Pancreas (tissue), 10 donors: ENCODE measurements at regions not wholly inside any gene's neighbourhood (a gene's known extent, or its start where the extent isn't known, plus 50 kb on each side); places are given as distances from the start of the nearest gene placed in this dataset.
"Not testable (repeated sequence)": the region's sequence is repeated elsewhere in the genome, so short reads cannot be mapped to it uniquely, and the experiment has no call there.

ENCODE experiments used
- ATAC-seq, 4 donors: fragments of 200-7000 bp; cut with Tn5 transposase; one replicate each; pipeline versions ENCODE4 v1.8.0 to v1.9.1; 2020; ENCODE audit warnings: mild to moderate bottlenecking in 4 of 4, moderate library complexity in 4 of 4
- DNase-seq, 6 donors: peaks; one replicate each; pipeline ENCODE4 v3.0.0-alpha.2; 2020
- FAIRE-seq: peaks from 2 replicates; lab custom pipeline; 2012; peaks lifted over from hg19 to GRCh38; lab: Jason Lieb, UNC
- H3K27ac ChIP-seq, 4 donors: fragments of 200-600 bp; sonication (generic); 1 replicate in 3 of 4; 2 replicates in 1 of 4; pipeline versions ENCODE4 v1.5.0 to v1.8.0; 2020
- H3K27me3 ChIP-seq, 4 donors: fragments of 200-600 bp; one replicate each; pipeline ENCODE4 v1.8.0; 2021
- H3K36me3 ChIP-seq, 3 donors: fragments of 200-600 bp; sonication (generic) in 1 of 3; one replicate each; pipeline versions ENCODE4 v1.5.0 to v1.8.0; 2020 to 2021
- H3K4me1 ChIP-seq, 3 donors: fragments of 200-600 bp; one replicate each; pipeline ENCODE4 v1.8.0; 2021
- H3K4me3 ChIP-seq, 4 donors: fragments of 200-600 bp; sonication (generic) in 2 of 4; one replicate each; pipeline versions ENCODE4 v1.5.0 to v1.8.0; 2020 to 2021
- H3K9me3 ChIP-seq, 4 donors: fragments of 200-600 bp; one replicate each; pipeline ENCODE4 v1.8.0; 2021
- WGBS, 2 donors: extraction: QIAGEN DNeasy Blood & Tissue Kit; methylation state at CpG; one replicate each; pipeline ENCODE4 v1.1.7; 2013; 5-methylcytosine and 5-hydroxymethylcytosine counted together
- intact Hi-C, 3 donors: fragments of 100-400 bp; cut with DNase I; formaldehyde crosslinking; loops; one replicate each; pipeline versions ENCODE4 v1.11.1 to v1.14.2; 2022
- TF ChIP-seq, protein P1 (sequence below), 4 donors: fragments of 200-600 bp; sonication (generic) in 3 of 4; IDR thresholded peaks; one replicate each; pipeline versions ENCODE4 v1.5.0 to v1.8.0; 2021; ENCODE audit warnings: antibody characterized with exemption in 4 of 4
- donor health status: healthy with polysubstance abuse.
- donor health status: DM: no; HTN: no; CAD: no; lungs with moderate emphysema.
- donor health status: DM: no; HTN: no; CAD: no.
- donor health status: control.
- donor health status: control.
- donor health status: Bipolar disorder and iron deficiency.
- donor health status: DM: yes; HTN: yes; CAD: no.
- donor health status: DM: no; HTN: no; CAD: no.
- donor health status: DM: no; HTN: no; CAD: no.
- donor health status: DM: yes; HTN: yes; CAD: no.

DNA sequence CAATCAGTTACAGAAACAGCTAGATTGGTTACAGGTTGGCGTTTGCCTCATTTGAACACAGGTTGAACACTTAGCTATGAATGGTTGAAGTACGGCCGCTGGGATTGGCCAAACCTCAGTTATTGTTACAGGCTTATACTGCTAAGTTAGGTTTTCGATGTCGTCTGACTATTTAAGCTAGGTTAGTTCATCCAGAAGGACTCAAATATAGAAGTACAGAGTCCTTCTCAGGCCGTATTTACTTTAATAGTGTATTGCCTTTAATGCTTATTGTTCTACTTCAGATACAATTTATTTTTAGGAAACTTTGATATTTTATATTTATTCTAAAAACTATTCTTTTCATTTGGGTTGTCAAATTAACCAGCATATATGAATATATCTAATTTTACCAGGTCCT, 334.7 kb downstream of the FAT4 start:
- no peaks in the 10 kb centered on the region for H3K27me3 ChIP-seq
- H3K4me3 ChIP-seq = no peak overlapping the region
- 73 to 83% methylated on average over 6 of the region's 6 CpGs for WGBS, 2 donors
- DNase-seq (no peak), FAIRE-seq (no peak), ATAC-seq (no peak)
- H3K4me1 ChIP-seq = no peaks in the 10 kb centered on the region
- no peaks in the 10 kb centered on the region for H3K9me3 ChIP-seq
- no peaks in the 10 kb centered on the region for H3K36me3 ChIP-seq
- no peak overlapping the region for H3K27ac ChIP-seq
- TF ChIP-seq, protein P1, sequence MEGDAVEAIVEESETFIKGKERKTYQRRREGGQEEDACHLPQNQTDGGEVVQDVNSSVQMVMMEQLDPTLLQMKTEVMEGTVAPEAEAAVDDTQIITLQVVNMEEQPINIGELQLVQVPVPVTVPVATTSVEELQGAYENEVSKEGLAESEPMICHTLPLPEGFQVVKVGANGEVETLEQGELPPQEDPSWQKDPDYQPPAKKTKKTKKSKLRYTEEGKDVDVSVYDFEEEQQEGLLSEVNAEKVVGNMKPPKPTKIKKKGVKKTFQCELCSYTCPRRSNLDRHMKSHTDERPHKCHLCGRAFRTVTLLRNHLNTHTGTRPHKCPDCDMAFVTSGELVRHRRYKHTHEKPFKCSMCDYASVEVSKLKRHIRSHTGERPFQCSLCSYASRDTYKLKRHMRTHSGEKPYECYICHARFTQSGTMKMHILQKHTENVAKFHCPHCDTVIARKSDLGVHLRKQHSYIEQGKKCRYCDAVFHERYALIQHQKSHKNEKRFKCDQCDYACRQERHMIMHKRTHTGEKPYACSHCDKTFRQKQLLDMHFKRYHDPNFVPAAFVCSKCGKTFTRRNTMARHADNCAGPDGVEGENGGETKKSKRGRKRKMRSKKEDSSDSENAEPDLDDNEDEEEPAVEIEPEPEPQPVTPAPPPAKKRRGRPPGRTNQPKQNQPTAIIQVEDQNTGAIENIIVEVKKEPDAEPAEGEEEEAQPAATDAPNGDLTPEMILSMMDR (IDR thresholded peaks at IDR 0.05) = no peak
- intact Hi-C loops = no loop called here

DNA sequence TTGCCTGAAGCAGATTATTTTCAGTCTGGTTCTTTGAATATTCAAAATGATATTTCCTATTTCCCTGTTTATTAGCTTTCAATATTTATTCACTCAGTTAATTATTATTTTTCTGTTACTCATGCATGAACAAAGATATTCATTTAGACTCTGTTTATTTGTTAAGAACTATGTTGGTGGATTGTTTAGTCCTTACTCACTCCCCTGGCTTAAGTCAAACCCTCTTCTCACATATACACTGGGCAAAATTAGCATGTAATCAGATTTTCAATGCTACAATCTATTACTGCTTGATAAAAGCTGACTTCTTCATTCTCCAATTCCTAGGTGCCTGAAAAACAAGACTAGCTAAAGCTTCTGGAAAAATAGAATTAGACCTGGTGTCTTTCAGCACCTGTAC, 335.8 kb downstream of the FAT4 start:
- no peaks in the 10 kb centered on the region for H3K4me1 ChIP-seq
- no peak overlapping the region for H3K27ac ChIP-seq
- TF ChIP-seq, protein P1 (IDR thresholded peaks at IDR 0.05) = no peak
- H3K4me3 ChIP-seq = no peak overlapping the region
- intact Hi-C loops = no loop called here
- H3K36me3 ChIP-seq = no peaks in the 10 kb centered on the region
- no peaks in the 10 kb centered on the region for H3K27me3 ChIP-seq
- ATAC-seq (no peak), FAIRE-seq (no peak), DNase-seq (no peak)
- no peaks in the 10 kb centered on the region for H3K9me3 ChIP-seq

DNA sequence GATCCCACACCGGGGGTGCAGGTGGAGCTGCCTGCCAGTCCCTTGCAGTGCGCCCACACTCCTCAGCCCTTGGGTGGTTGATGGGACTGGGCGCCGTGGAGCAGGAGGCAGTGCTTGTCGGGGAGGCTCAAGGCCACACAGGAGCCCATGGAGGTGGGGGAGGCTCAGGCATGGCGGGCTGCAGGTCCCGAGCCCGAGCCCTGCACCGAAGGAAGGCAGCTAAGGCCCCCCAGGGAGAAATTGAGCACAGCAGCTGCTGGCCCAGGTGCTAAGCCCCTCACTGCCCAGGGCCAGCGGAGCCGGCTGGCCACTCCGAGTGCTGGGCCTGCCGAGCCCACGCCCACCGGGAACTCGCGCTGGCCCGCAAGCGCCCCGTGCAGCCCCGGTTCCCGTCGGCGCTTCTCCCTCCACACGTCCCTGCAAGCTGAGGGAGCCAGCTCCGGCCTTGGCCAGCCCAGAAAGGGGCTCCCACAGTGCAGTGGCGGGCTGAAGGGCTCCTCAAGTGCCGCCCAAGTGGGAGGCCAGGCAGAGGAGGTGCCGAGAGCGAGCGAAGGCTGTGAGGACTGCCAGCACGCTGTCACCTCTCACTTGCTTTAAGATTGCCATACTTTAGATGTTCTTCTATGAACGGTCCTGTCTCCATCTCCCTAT, 337.1 kb downstream of the FAT4 start:
- H3K4me1 ChIP-seq, intact Hi-C loops, H3K27ac ChIP-seq, H3K9me3 ChIP-seq, FAIRE-seq, H3K36me3 ChIP-seq, H3K4me3 ChIP-seq, DNase-seq, H3K27me3 ChIP-seq, ATAC-seq: not testable (repeated sequence)
- 90 to 95% methylated on average over 30 to 33 of the region's 33 CpGs for WGBS, 2 donors

DNA sequence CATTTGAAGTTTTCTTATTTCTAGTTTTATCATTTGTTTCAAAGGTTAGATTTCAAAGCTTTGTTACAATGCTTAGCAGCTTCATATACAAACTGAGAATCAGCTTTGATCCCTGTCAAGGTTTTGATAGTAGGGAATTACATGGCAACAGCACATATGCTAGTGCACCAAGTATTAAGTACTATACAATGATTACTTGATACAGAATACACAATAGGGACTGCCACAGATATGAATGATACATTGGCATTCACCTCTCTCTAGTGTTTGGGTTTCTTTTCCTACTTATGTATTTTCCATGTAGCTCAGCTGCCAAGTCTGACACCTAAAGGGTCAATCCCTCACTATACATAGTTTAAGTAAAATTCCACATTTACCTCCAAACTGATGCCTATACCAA, 344.0 kb downstream of the FAT4 start:
- Histone ChIP-seq H3K36me3 (no peaks in the 10 kb centered on the region), H3K4me1 (peaks cover 0 to 7% (median 0%) of the 10 kb centered on the region in 3 donors), H3K9me3 (no peaks in the 10 kb centered on the region), H3K27me3 (no peaks in the 10 kb centered on the region), H3K27ac (no peak overlapping the region), H3K4me3 (no peak overlapping the region)
- intact Hi-C loops = no loop called here
- ATAC-seq = no peak
- no peak for FAIRE-seq
- DNase-seq = no peak
- TF ChIP-seq, protein P1 (IDR thresholded peaks at IDR 0.05) = no peak

DNA sequence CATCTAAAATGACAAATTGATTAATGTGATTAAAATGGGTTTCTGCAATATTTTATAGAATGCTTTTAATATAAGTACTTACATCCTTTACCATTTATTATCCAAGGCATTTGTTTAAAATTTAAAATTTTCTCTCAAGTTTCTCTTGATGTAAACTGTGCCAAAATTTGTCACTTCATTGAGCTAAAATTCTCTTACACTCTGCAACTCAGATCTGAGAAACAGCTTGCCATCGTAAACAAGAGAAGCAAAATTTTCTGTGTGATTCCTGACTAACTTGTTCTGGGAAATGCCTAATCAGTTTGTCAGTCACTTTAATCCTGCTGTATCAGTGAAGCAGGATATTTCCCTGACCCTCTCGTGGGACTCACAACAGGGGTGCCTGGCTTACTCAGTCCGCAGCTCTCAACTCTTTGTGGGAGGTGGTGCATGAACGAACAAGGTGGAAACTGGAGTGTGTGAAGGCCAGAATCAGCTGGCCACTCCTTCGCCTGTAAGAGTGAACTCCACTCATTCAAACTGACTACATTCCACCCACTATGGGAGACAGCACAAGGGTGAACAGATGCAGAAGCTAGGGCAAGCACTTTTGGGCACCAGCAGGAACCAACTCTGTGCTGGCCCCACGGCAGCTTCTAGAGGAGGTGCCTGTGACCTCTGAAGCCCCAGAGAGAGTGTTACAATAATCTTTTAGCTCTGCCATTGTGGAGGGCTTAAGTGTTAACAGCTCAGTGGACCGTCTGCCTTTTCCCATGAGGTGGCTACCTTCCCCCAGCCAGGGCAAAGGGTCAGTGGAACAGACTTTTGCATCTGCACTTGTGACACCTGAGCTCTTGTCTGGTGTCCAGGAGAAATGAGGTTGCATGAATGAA, 349.4 kb downstream of the FAT4 start:
- H3K27me3 ChIP-seq = no peaks in the 10 kb centered on the region
- DNase-seq (no peak), FAIRE-seq (no peak), ATAC-seq (no peak)
- 58 to 68% methylated on average over 7 of the region's 7 CpGs for WGBS, 2 donors
- intact Hi-C loops = no loop called here
- no peaks in the 10 kb centered on the region for H3K9me3 ChIP-seq
- H3K36me3 ChIP-seq = no peaks in the 10 kb centered on the region
- H3K4me1 ChIP-seq = no peaks in the 10 kb centered on the region
- TF ChIP-seq, protein P1 (IDR thresholded peaks at IDR 0.05) = no peak
- H3K4me3 ChIP-seq = no peak overlapping the region
- H3K27ac ChIP-seq = no peak overlapping the region
